NCI-H2081 (cell line): ENCODE measurements at regions not wholly inside any gene's neighbourhood (a gene's known extent, or its start where the extent isn't known, plus 50 kb on each side); places are given as distances from the start of the nearest gene placed in this dataset.

Experiments
- DNase-seq, 2 experiments: peaks; one replicate each; lab custom pipeline; 2025; lab: John Stamatoyannopoulos, UW

- no peak for DNase-seq
These were observed 119.9 kb downstream of the FAM43A start for GRCh38 chr3:194805546-194805945.

- DNase-seq, result no peak
These were observed 121.4 kb downstream of the FAM43A start for GRCh38 chr3:194806991-194807630.

- no peak for DNase-seq
These were observed 123.0 kb downstream of the FAM43A start for GRCh38 chr3:194808640-194809097.

- DNase-seq, result no peak
These were observed 123.7 kb downstream of the FAM43A start for GRCh38 chr3:194809382-194809781.

- no peak for DNase-seq
These were observed 124.4 kb downstream of the FAM43A start for GRCh38 chr3:194810076-194810475.

GRCh38 chr3:194811118-194811517 lies 125.4 kb downstream of the FAM43A start:
- DNase-seq, result no peak

- DNase-seq, result no peak
These were observed 126.5 kb downstream of the FAM43A start for GRCh38 chr3:194812176-194812575.

- no peak for DNase-seq
These were observed 129.2 kb downstream of the FAM43A start for GRCh38 chr3:194814878-194815357.

- no peak for DNase-seq
These were observed 131.3 kb downstream of the FAM43A start for GRCh38 chr3:194816748-194817591.

GRCh38 chr3:194817592-194817930 lies 131.9 kb downstream of the FAM43A start:
- no peak for DNase-seq

GRCh38 chr3:194817936-194818335 lies 132.3 kb downstream of the FAM43A start:
- no peak for DNase-seq

GRCh38 chr3:194824100-194824499 lies 138.4 kb downstream of the FAM43A start:
- DNase-seq, result no peak

- DNase-seq, result no peak
These were observed 139.0 kb downstream of the FAM43A start for GRCh38 chr3:194824701-194825111.

GRCh38 chr3:194826594-194826993 lies 140.9 kb downstream of the FAM43A start:
- no peak for DNase-seq

GRCh38 chr3:194827486-194827885 lies 141.8 kb downstream of the FAM43A start:
- no peak for DNase-seq

GRCh38 chr3:194828116-194828515 lies 142.4 kb downstream of the FAM43A start:
- DNase-seq, result no peak

- DNase-seq, result no peak
These were observed 143.2 kb downstream of the FAM43A start for GRCh38 chr3:194828926-194829325.

- DNase-seq, result no peak
These were observed 144.7 kb downstream of the FAM43A start for GRCh38 chr3:194830401-194830800.

GRCh38 chr3:194830978-194831377 lies 145.3 kb downstream of the FAM43A start:
- DNase-seq, result no peak

- no peak for DNase-seq
These were observed 146.8 kb downstream of the FAM43A start for GRCh38 chr3:194832346-194833104.

- DNase-seq, result no peak
These were observed 147.6 kb downstream of the FAM43A start for GRCh38 chr3:194833114-194833910.

- DNase-seq, result no peak
These were observed 151.0 kb downstream of the FAM43A start for GRCh38 chr3:194836661-194837060.
